ENCODE measurements at regions not wholly inside any gene's neighbourhood (a gene's known extent, or its start where the extent isn't known, plus 50 kb on each side); places are given as distances from the start of the nearest gene placed in this dataset.
"Not testable (repeated sequence)": the region's sequence is repeated elsewhere in the genome, so short reads cannot be mapped to it uniquely, and the experiment has no call there.

GRCh38 chrX:115713460-115713859 is 152.5 kb downstream of the PLS3 start:
- no peak for DNase-seq (ENCODE audit: low spot score)
- Histone ChIP-seq H3K9me3 (ENCODE audit: low read depth, low read length, poor library complexity, severe bottlenecking) (no peaks in the 10 kb centered on the region), H3K4me3 (ENCODE audit: low read depth, low read length, poor library complexity, severe bottlenecking) (no peak overlapping the region), H3K27me3 (replicated peaks; ENCODE audit: insufficient read depth, low read depth, low read length, poor library complexity) (peaks cover 19% of the 10 kb centered on the region), H3K4me1 (ENCODE audit: insufficient read depth, low read length, poor library complexity, severe bottlenecking) (no peaks in the 10 kb centered on the region), H3K27ac (ENCODE audit: low read depth, low read length, poor library complexity, severe bottlenecking) (no peak overlapping the region), H3K36me3 (ENCODE audit: insufficient read depth, low read length, poor library complexity, severe bottlenecking) (no peaks in the 10 kb centered on the region)
- ChIA-PET POLR2A (ENCODE audit: low non-redundant PET) (no interaction called here), CTCF (no interaction called here)
- no TSS peak for BruUV-seq (replicated peaks)
- intact Hi-C loops (cut with micrococcal nuclease; ENCODE audit: unreplicated experiment) = no loop called here
- no peak for TF ChIP-seq EZH2 (IDR thresholded peaks at IDR 0.05; ENCODE audit: borderline replicate concordance, low read depth, low read length, poor library complexity, severe bottlenecking)
- TF ChIP-seq CTCF (conservative IDR thresholded peaks at IDR 0.05; ENCODE audit: low read depth, low read length) = no peak

GRCh38 chrX:115719171-115719570 is 158.2 kb downstream of the PLS3 start:
- no peaks in the 10 kb centered on the region for H3K4me1 ChIP-seq (ENCODE audit: insufficient read depth, low read length, poor library complexity, severe bottlenecking)
- CTCF ChIA-PET = interaction anchor here (0.6 kb wide), 1 partner anchor 28 kb away, joined by 3 read pairs; no protein-coding TSS in a partner anchor
- no peaks in the 10 kb centered on the region for H3K9me3 ChIP-seq (ENCODE audit: low read depth, low read length, poor library complexity, severe bottlenecking)
- POLR2A ChIA-PET (ENCODE audit: low non-redundant PET) = no interaction called here
- no TSS peak for BruUV-seq (replicated peaks)
- intact Hi-C loops (cut with micrococcal nuclease; ENCODE audit: unreplicated experiment) = no loop called here
- TF ChIP-seq CTCF (conservative IDR thresholded peaks at IDR 0.05; ENCODE audit: low read depth, low read length) (no peak), EZH2 (IDR thresholded peaks at IDR 0.05; ENCODE audit: borderline replicate concordance, low read depth, low read length, poor library complexity, severe bottlenecking) (no peak)
- H3K27me3 ChIP-seq (replicated peaks; ENCODE audit: insufficient read depth, low read depth, low read length, poor library complexity) = peaks cover 13% of the 10 kb centered on the region
- DNase-seq (ENCODE audit: low spot score) = no peak
- H3K36me3 ChIP-seq (ENCODE audit: insufficient read depth, low read length, poor library complexity, severe bottlenecking) = no peaks in the 10 kb centered on the region
- no peak overlapping the region for H3K27ac ChIP-seq (ENCODE audit: low read depth, low read length, poor library complexity, severe bottlenecking)
- H3K4me3 ChIP-seq (ENCODE audit: low read depth, low read length, poor library complexity, severe bottlenecking) = no peak overlapping the region

- H3K27me3 ChIP-seq (replicated peaks; ENCODE audit: insufficient read depth, low read depth, low read length, poor library complexity); intact Hi-C loops (cut with micrococcal nuclease; ENCODE audit: unreplicated experiment); CTCF ChIA-PET; H3K4me3 ChIP-seq (ENCODE audit: low read depth, low read length, poor library complexity, severe bottlenecking); POLR2A ChIA-PET (ENCODE audit: low non-redundant PET); H3K36me3 ChIP-seq (ENCODE audit: insufficient read depth, low read length, poor library complexity, severe bottlenecking); H3K27ac ChIP-seq (ENCODE audit: low read depth, low read length, poor library complexity, severe bottlenecking); H3K9me3 ChIP-seq (ENCODE audit: low read depth, low read length, poor library complexity, severe bottlenecking); H3K4me1 ChIP-seq (ENCODE audit: insufficient read depth, low read length, poor library complexity, severe bottlenecking); BruUV-seq (replicated peaks); DNase-seq (ENCODE audit: low spot score): not testable (repeated sequence)
Observed at GRCh38 chrX:115722724-115723433, 161.9 kb downstream of the PLS3 start.

- intact Hi-C loops (cut with micrococcal nuclease; ENCODE audit: unreplicated experiment); H3K36me3 ChIP-seq (ENCODE audit: insufficient read depth, low read length, poor library complexity, severe bottlenecking); H3K27ac ChIP-seq (ENCODE audit: low read depth, low read length, poor library complexity, severe bottlenecking); CTCF ChIA-PET; H3K4me1 ChIP-seq (ENCODE audit: insufficient read depth, low read length, poor library complexity, severe bottlenecking); H3K9me3 ChIP-seq (ENCODE audit: low read depth, low read length, poor library complexity, severe bottlenecking); POLR2A ChIA-PET (ENCODE audit: low non-redundant PET); BruUV-seq (replicated peaks); H3K27me3 ChIP-seq (replicated peaks; ENCODE audit: insufficient read depth, low read depth, low read length, poor library complexity); H3K4me3 ChIP-seq (ENCODE audit: low read depth, low read length, poor library complexity, severe bottlenecking); DNase-seq (ENCODE audit: low spot score): not testable (repeated sequence)
Observed at GRCh38 chrX:115725370-115725769, 164.4 kb downstream of the PLS3 start.

- intact Hi-C loops (cut with micrococcal nuclease; ENCODE audit: unreplicated experiment); CTCF ChIA-PET; POLR2A ChIA-PET (ENCODE audit: low non-redundant PET); BruUV-seq (replicated peaks); H3K27ac ChIP-seq (ENCODE audit: low read depth, low read length, poor library complexity, severe bottlenecking); H3K4me1 ChIP-seq (ENCODE audit: insufficient read depth, low read length, poor library complexity, severe bottlenecking); H3K9me3 ChIP-seq (ENCODE audit: low read depth, low read length, poor library complexity, severe bottlenecking); DNase-seq (ENCODE audit: low spot score); H3K4me3 ChIP-seq (ENCODE audit: low read depth, low read length, poor library complexity, severe bottlenecking); H3K27me3 ChIP-seq (replicated peaks; ENCODE audit: insufficient read depth, low read depth, low read length, poor library complexity); H3K36me3 ChIP-seq (ENCODE audit: insufficient read depth, low read length, poor library complexity, severe bottlenecking): not testable (repeated sequence)
Observed at GRCh38 chrX:115727792-115728732, 167.1 kb downstream of the PLS3 start.

GRCh38 chrX:115732530-115732929 is 171.6 kb downstream of the PLS3 start:
- POLR2A ChIA-PET (ENCODE audit: low non-redundant PET); H3K9me3 ChIP-seq (ENCODE audit: low read depth, low read length, poor library complexity, severe bottlenecking); H3K4me1 ChIP-seq (ENCODE audit: insufficient read depth, low read length, poor library complexity, severe bottlenecking); DNase-seq (ENCODE audit: low spot score); H3K27ac ChIP-seq (ENCODE audit: low read depth, low read length, poor library complexity, severe bottlenecking); H3K4me3 ChIP-seq (ENCODE audit: low read depth, low read length, poor library complexity, severe bottlenecking); CTCF ChIA-PET; BruUV-seq (replicated peaks); intact Hi-C loops (cut with micrococcal nuclease; ENCODE audit: unreplicated experiment); H3K36me3 ChIP-seq (ENCODE audit: insufficient read depth, low read length, poor library complexity, severe bottlenecking); H3K27me3 ChIP-seq (replicated peaks; ENCODE audit: insufficient read depth, low read depth, low read length, poor library complexity): not testable (repeated sequence)
